ENCODE measurements at regions not wholly inside any gene's neighbourhood (a gene's known extent, or its start where the extent isn't known, plus 50 kb on each side); places are given as distances from the start of the nearest gene placed in this dataset.

- TF ChIP-seq CTCF (IDR thresholded peaks at IDR 0.05; ENCODE audit: extremely low read depth in 1 of 2, insufficient read depth in 1 of 2, low read depth in 1 of 2, low read length in 2 of 2): no peak
- peak; percentile 61 for TF ChIP-seq MAX (IDR thresholded peaks at IDR 0.05; ENCODE audit: insufficient read depth, insufficient read length)
- TF ChIP-seq EZH2 (IDR thresholded peaks at IDR 0.05; ENCODE audit: borderline replicate concordance, low read depth, low read length, severe bottlenecking): no peak
- TF ChIP-seq POLR2A (IDR thresholded peaks at IDR 0.05; ENCODE audit: low read depth, low read length): no peak
- peak; percentile 86 for TF ChIP-seq POLR2AphosphoS5 (IDR thresholded peaks at IDR 0.05; ENCODE audit: insufficient read depth, low read depth, low read length)
- peak; percentile 91 for TF ChIP-seq JUN (IDR thresholded peaks at IDR 0.05; ENCODE audit: borderline replicate concordance, insufficient read depth, insufficient read length, low read depth)
- peak; percentile 35 for TF ChIP-seq MYC (IDR thresholded peaks at IDR 0.05; ENCODE audit: low read depth, low read length)
- peak; percentile 98 for TF ChIP-seq FOS (IDR thresholded peaks at IDR 0.05; ENCODE audit: borderline replicate concordance, insufficient read depth, low read length)
These were observed 186.6 kb upstream of the CELF2 start for GRCh38 chr10:10831085-10831484.

Measured in endothelial cell of umbilical vein (primary cell).